AG09309 (cell line): ENCODE measurements at regions not wholly inside any gene's neighbourhood (a gene's known extent, or its start where the extent isn't known, plus 50 kb on each side); places are given as distances from the start of the nearest gene placed in this dataset.

Experiments used
- DNase-seq: peaks from one replicate; pipeline ENCODE4 v3.0.0-alpha.2; 2010; ENCODE audit warnings: low read depth
- H3K4me3 ChIP-seq: 2 replicates; pipeline ENCODE4 v1.5.1; 2011; ENCODE audit warnings: mild to moderate bottlenecking, low read depth, low read length, moderate library complexity; ENCODE audit not compliant: control insufficient read depth
- CTCF ChIP-seq: IDR thresholded peaks from 2 replicates; pipeline ENCODE4 v1.5.1; 2011; ENCODE audit warnings: mild to moderate bottlenecking, low read depth, low read length, inconsistent platforms; ENCODE audit not compliant: insufficient read depth, control insufficient read depth; ENCODE audit errors: missing control alignments

- H3K4me3 ChIP-seq, result no peak overlapping the region
- no peak for TF ChIP-seq CTCF
- DNase-seq, result no peak
These were observed 201.2 kb downstream of the COPRS start for GRCh38 chr17:31657876-31658275.

GRCh38 chr17:31654936-31655335 lies 204.1 kb downstream of the COPRS start:
- TF ChIP-seq CTCF, result no peak
- no peak overlapping the region for H3K4me3 ChIP-seq
- no peak for DNase-seq

GRCh38 chr17:31653691-31654090 lies 205.4 kb downstream of the COPRS start:
- no peak overlapping the region for H3K4me3 ChIP-seq
- no peak for TF ChIP-seq CTCF
- DNase-seq, result no peak

- no peak for DNase-seq
- no peak for TF ChIP-seq CTCF
- no peak overlapping the region for H3K4me3 ChIP-seq
These were observed 208.1 kb downstream of the COPRS start for GRCh38 chr17:31650756-31651520.

- H3K4me3 ChIP-seq, result no peak overlapping the region
- no peak for TF ChIP-seq CTCF
- DNase-seq, result no peak
These were observed 209.7 kb downstream of the COPRS start for GRCh38 chr17:31649302-31649701.

- no peak overlapping the region for H3K4me3 ChIP-seq
- no peak for TF ChIP-seq CTCF
- DNase-seq, result no peak
These were observed 211.4 kb downstream of the COPRS start for GRCh38 chr17:31647661-31648060.
